Small intestine (tissue), 7 donors: ENCODE measurements at regions not wholly inside any gene's neighbourhood (a gene's known extent, or its start where the extent isn't known, plus 50 kb on each side); places are given as distances from the start of the nearest gene placed in this dataset.
A peak's percentile ranks its signal among the peaks of the same experiment; 100 is the strongest.

Experiments used
- DNase-seq, 2 donors: peaks; one replicate each; pipeline versions ENCODE4 v3.0.0 to v3.0.0-alpha.2; 2013
- FAIRE-seq: peaks from 2 replicates; lab custom pipeline; 2012; peaks lifted over from hg19 to GRCh38; lab: Jason Lieb, UNC
- H3K27ac ChIP-seq, 3 donors: one replicate each; pipeline ENCODE4 v1.5.1; 2013; ENCODE audit warnings: low read length in 2 of 3, mild to moderate bottlenecking in 2 of 3, control low read depth in 1 of 3, inconsistent platforms in 1 of 3, low read depth in 1 of 3, moderate library complexity in 1 of 3
- H3K27me3 ChIP-seq, 3 donors: one replicate each; pipeline ENCODE4 v1.6.1; 2013; ENCODE audit warnings: low read length in 3 of 3, inconsistent platforms in 1 of 3; ENCODE audit not compliant: control insufficient read depth in 3 of 3, insufficient read depth in 3 of 3
- H3K36me3 ChIP-seq, 3 donors: one replicate each; pipeline ENCODE4 v1.6.1; 2013; ENCODE audit warnings: low read length in 3 of 3, inconsistent platforms in 1 of 3, low read depth in 1 of 3, mild to moderate bottlenecking in 1 of 3, moderate library complexity in 1 of 3; ENCODE audit not compliant: control insufficient read depth in 3 of 3, insufficient read depth in 2 of 3
- H3K4me1 ChIP-seq, 3 donors: one replicate each; pipeline ENCODE4 v1.6.1; 2013; ENCODE audit warnings: low read length in 2 of 3, inconsistent platforms in 1 of 3, low read depth in 1 of 3, mild to moderate bottlenecking in 1 of 3, moderate library complexity in 1 of 3; ENCODE audit not compliant: control insufficient read depth in 3 of 3, insufficient read depth in 2 of 3
- H3K4me3 ChIP-seq, 3 donors: one replicate each; pipeline ENCODE4 v1.5.1; 2013; ENCODE audit warnings: low read length in 3 of 3, control low read depth in 1 of 3, inconsistent platforms in 1 of 3, low read depth in 1 of 3, mild to moderate bottlenecking in 1 of 3, moderate library complexity in 1 of 3
- H3K9me3 ChIP-seq, 2 donors: one replicate each; pipeline ENCODE4 v1.6.1; 2013; ENCODE audit warnings: low read depth in 1 of 2, low read length in 1 of 2; ENCODE audit not compliant: control insufficient read depth in 2 of 2, insufficient read depth in 1 of 2
- WGBS, 3 donors: extraction: QIAGEN DNeasy Blood & Tissue Kit; methylation state at CpG; one replicate each; pipeline ENCODE4 v1.1.7; 2013; 5-methylcytosine and 5-hydroxymethylcytosine counted together
- donor health status: healthy with polysubstance abuse.
- donor health status: control.
- donor health status: control.
- donor health status: Bipolar disorder and iron deficiency.
- donor health status: healthy.

DNA sequence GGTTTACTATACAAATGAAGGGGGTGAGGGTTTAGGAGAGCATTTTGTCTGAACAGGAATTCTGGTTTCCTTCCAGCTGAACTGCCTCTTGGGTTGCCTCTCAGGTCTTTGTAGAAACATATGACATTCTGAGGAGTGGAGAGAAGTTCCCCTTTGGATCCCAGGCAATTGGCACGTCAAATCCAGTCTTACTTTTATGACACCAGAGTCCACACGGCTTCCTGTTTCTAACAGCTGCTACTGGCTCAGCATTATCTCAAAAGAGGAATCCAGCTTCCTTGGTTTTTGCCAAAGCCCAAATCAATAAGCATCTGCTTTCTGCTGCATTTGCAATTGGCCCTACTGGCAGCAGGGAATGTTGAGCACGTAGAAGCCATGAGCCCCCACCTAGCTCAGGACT is 97.6 kb upstream of the FAM20A start:
- FAIRE-seq = no peak
- peak; percentile 62 to 77 for DNase-seq
- WGBS, 3 donors = 10 to 24% (median 14%) methylated on average over 3 of the region's 3 CpGs
- no peaks in the 10 kb centered on the region for H3K9me3 ChIP-seq
- no peaks in the 10 kb centered on the region for H3K36me3 ChIP-seq
- peaks cover 0 to 14% (median 2%) of the 10 kb centered on the region in 3 donors for H3K4me1 ChIP-seq
- H3K27me3 ChIP-seq = peaks cover 0 to 7% (median 0%) of the 10 kb centered on the region in 3 donors
- no peak overlapping the region for H3K27ac ChIP-seq
- H3K4me3 ChIP-seq = no peak overlapping the region

DNA sequence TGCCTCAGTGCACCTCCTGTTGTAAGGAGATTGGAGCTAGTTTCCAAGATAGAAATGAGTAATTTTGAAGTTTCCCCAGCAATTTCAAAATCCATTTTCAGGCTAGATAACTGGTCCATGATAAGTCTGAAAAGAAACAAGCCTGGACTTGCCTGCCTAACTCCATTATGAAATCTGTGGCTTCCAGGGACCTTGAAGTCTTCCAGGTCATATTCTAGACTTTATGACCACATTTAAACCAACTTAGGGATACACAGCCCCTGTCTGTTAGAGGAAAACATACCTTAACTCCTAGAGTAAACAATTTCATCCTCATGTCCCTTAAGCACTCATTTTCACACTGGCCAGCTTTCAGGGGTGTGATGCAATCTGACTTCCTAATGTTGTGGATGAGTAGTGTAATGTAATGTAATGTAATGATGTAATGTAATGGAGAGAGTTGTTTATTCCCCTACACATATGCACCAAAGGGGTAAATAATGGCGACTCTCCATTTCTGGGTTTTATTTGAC is 96.7 kb upstream of the FAM20A start:
- WGBS, 3 donors = 81 to 94% (median 91%) methylated on average over 1 of the region's 1 CpG

DNA sequence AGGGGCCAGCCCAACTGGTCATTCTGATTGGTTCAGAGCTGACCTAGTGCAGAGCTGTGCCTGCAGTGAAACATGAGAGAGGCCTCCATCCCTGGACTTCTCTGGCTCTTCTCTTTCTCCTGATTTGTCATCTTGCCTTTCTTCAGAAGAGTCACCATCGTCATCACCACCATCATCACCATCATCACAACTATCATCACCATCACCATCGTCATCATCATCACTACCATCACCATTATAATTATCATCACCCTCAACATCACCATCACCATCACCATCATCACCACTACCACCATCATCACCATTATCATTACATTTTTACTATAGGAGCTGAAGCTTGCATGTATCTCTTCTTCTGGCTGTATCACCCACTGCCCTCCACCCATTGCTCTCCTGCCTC is 94.5 kb upstream of the FAM20A start:
- DNase-seq (no peak), FAIRE-seq (no peak)
- no peak overlapping the region for H3K4me3 ChIP-seq
- peaks cover 0 to 8% (median 0%) of the 10 kb centered on the region in 3 donors for H3K4me1 ChIP-seq
- no peaks in the 10 kb centered on the region for H3K36me3 ChIP-seq
- H3K27me3 ChIP-seq = peaks cover 0 to 11% (median 0%) of the 10 kb centered on the region in 3 donors
- no peak overlapping the region for H3K27ac ChIP-seq
- WGBS, 3 donors = 93 to 95% (median 94%) methylated on average over 2 of the region's 2 CpGs
- H3K9me3 ChIP-seq = no peaks in the 10 kb centered on the region

More for the DNA sequence above, 96.7 kb upstream of the FAM20A start:
- H3K4me1 ChIP-seq = peaks cover 0 to 14% (median 2%) of the 10 kb centered on the region in 3 donors
- H3K9me3 ChIP-seq = no peaks in the 10 kb centered on the region
- peaks cover 0 to 8% (median 0%) of the 10 kb centered on the region in 3 donors for H3K27me3 ChIP-seq
- no peak overlapping the region for H3K27ac ChIP-seq
- no peaks in the 10 kb centered on the region for H3K36me3 ChIP-seq
- DNase-seq (peak in 1 of 2 donors; percentile 23), FAIRE-seq (no peak)
- no peak overlapping the region for H3K4me3 ChIP-seq

- Histone ChIP-seq H3K4me3 (no peak overlapping the region), H3K9me3 (no peaks in the 10 kb centered on the region), H3K36me3 (no peaks in the 10 kb centered on the region), H3K27me3 (peaks cover 0 to 11% (median 0%) of the 10 kb centered on the region in 3 donors), H3K27ac (no peak overlapping the region), H3K4me1 (peaks cover 0 to 6% (median 0%) of the 10 kb centered on the region in 3 donors)
- FAIRE-seq (no peak), DNase-seq (no peak)
- WGBS, 3 donors = 78 to 83% (median 79%) methylated on average over 6 of the region's 6 CpGs
Observed at GRCh38 chr17:68694791-68695485, 93.8 kb upstream of the FAM20A start.

DNA sequence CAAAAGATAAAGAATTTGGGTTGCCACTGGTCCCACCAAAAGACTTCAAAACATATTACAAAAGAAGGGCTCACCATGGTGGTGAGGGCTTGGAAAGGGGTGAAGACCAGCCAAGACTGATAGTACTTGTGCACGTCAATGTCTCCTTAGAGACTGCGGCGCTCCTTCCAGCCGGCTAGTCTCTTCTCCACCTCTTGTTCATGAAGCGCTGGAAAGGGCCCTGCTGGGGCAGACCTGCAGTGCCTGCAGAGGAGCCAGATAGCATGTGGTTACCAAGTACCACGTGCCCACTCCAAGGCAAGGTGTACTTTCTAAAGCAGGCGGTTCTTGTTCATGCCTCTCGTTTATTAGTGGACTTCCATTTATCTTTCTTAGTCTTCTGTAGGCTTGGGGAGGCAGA is 92.7 kb upstream of the FAM20A start:
- Histone ChIP-seq H3K4me1 (peaks cover 0 to 3% (median 0%) of the 10 kb centered on the region in 3 donors), H3K36me3 (no peaks in the 10 kb centered on the region), H3K9me3 (no peaks in the 10 kb centered on the region), H3K4me3 (no peak overlapping the region), H3K27ac (no peak overlapping the region), H3K27me3 (peaks cover 0 to 11% (median 0%) of the 10 kb centered on the region in 3 donors)
- DNase-seq (no peak), FAIRE-seq (no peak)
- 86 to 88% (median 86%) methylated on average over 8 of the region's 8 CpGs for WGBS, 3 donors

GRCh38 chr17:68693466-68693865 is 92.3 kb upstream of the FAM20A start:
- Histone ChIP-seq H3K4me1 (peaks cover 0 to under 1% (median 0%) of the 10 kb centered on the region in 3 donors), H3K36me3 (no peaks in the 10 kb centered on the region), H3K27ac (no peak overlapping the region), H3K9me3 (no peaks in the 10 kb centered on the region), H3K4me3 (no peak overlapping the region), H3K27me3 (peaks cover 0 to 11% (median 0%) of the 10 kb centered on the region in 3 donors)
- FAIRE-seq (no peak), DNase-seq (no peak)
- WGBS, 3 donors = 56 to 69% (median 69%) methylated on average over 1 of the region's 1 CpG

GRCh38 chr17:68686108-68686988 is 85.2 kb upstream of the FAM20A start:
- FAIRE-seq (no peak), DNase-seq (no peak)
- Histone ChIP-seq H3K27me3 (no peaks in the 10 kb centered on the region), H3K9me3 (no peaks in the 10 kb centered on the region), H3K36me3 (no peaks in the 10 kb centered on the region), H3K4me1 (no peaks in the 10 kb centered on the region), H3K27ac (no peak overlapping the region), H3K4me3 (no peak overlapping the region)
- 84 to 89% (median 89%) methylated on average over 10 of the region's 10 CpGs for WGBS, 3 donors

- FAIRE-seq (no peak), DNase-seq (no peak)
Observed at GRCh38 chr17:68684949-68685357, 83.8 kb upstream of the FAM20A start.

More at GRCh38 chr17:68684949-68685357, 83.8 kb upstream of the FAM20A start:
- Histone ChIP-seq H3K4me1 (no peaks in the 10 kb centered on the region), H3K27ac (no peak overlapping the region), H3K9me3 (no peaks in the 10 kb centered on the region), H3K4me3 (no peak overlapping the region), H3K27me3 (no peaks in the 10 kb centered on the region), H3K36me3 (no peaks in the 10 kb centered on the region)
- 73 to 88% (median 83%) methylated on average over 3 of the region's 3 CpGs for WGBS, 3 donors
